Stimulated activated CD4-positive, alpha-beta T cell treated with anti-CD3 and anti-CD28 coated beads, Interleukin-15, amount 100 ng/mL, for 48 hours (primary cell): ENCODE measurements at regions not wholly inside any gene's neighbourhood (a gene's known extent, or its start where the extent isn't known, plus 50 kb on each side); places are given as distances from the start of the nearest gene placed in this dataset.
"Not testable (repeated sequence)": the region's sequence is repeated elsewhere in the genome, so short reads cannot be mapped to it uniquely, and the experiment has no call there.

Experiments
- DNase-seq, 2 donors: peaks; one replicate each; pipeline ENCODE4 v3.0.0-alpha.2; 2020; ENCODE audit warnings: low read depth in 2 of 2

DNA sequence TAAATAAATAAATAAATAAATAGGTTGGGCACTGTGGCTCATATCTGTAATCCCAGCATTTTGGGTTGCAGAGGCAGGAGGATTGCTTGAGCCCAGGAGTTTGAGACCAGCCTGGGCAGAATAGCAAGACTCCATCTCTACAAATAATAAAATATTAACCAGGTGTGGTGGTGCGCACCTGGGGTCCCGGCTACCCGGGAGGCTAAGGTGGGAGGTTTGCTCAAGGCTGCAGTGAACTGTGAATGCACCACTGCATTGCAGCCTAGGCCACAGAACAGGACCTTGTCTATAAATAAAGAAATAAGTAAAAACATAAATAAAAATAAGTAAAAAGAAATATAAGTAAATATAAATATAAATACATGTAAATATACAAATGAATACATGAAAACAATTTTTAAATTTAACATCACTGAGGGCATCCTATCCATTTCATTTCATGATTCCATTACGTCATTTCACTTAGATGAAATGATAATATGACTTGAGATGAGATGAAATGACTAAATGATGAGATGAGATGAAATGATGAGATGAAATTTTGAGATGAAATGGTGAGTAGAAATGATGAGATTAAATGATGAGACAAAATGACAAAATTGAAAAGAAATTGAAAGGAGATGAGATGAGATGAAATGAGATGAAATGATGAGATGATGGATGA is 233.4 kb downstream of the GOLGA6L6 start:
- not testable (repeated sequence) for DNase-seq

DNA sequence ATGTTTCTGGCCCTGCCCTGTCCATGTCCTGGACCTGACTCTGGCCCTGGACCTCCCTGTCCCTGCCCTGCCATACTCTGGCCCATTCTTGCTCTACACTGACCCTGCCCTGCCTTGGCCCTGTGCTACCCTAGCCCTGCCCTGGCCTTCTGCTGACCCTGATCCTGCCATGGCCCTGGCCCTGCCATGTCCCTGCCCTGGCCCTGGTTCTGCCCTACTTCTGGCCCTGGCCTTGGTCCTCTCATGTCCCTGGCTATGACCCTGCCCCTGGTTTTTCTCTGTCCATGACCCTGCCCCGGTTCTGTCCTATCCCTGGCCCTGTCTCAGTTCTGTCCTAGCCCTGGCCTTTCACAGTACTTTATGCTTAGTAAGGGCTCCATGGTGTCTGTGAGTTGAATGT is 234.5 kb downstream of the GOLGA6L6 start:
- not testable (repeated sequence) for DNase-seq

DNA sequence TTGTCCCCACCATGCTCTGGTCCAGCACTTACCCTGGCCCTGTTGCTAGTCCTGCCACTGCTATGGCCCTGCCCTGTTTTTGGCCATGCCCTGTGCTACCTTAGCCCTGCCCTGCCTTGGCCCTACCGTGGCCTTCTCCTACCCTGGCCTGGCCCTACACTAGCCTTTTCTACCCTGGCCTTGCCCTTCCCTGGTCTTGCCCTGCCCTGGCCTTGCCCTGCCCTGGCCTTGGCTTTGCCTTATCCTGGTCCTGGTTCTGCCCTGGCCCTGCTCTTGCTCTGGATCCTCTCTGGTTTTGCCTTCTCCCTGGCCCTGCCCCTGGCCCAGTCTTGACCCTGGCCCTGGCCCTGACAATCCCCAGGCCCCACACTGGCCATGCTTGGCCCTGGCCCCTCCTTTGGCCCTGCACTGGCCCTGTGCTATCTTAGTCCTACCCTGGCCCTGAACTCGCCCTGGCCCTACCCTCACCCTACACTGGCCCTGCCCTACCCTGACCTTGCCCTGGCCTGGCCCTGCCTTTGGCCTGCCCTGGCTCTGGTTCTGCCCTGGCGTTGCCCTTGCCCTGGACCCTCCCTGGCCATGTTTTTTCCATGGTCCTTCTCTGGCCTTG is 235.0 kb downstream of the GOLGA6L6 start:
- DNase-seq, result not testable (repeated sequence)

DNA sequence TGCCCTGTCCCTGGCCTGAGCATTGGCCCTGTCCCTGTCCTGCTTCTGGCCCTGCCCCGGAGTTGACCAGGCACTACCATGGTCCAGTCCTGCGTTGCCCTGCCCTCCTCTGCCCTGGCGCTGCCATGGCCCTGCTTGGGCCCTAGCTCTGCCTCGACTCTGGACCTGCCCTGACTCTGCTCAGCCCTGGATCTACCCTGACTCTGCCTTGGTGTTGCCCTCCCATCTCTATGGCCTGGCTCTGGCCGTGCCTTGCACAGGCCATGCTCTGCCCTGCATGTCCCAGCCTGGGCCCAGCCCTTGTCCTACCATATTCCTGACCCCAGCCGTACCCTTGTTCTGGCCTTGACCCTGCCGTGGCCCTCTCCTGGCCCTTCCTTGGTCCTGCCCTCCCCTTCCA is 235.7 kb downstream of the GOLGA6L6 start:
- not testable (repeated sequence) for DNase-seq

- not testable (repeated sequence) for DNase-seq
Observed at GRCh38 chr15:20305015-20305465, 236.6 kb downstream of the GOLGA6L6 start.

DNA sequence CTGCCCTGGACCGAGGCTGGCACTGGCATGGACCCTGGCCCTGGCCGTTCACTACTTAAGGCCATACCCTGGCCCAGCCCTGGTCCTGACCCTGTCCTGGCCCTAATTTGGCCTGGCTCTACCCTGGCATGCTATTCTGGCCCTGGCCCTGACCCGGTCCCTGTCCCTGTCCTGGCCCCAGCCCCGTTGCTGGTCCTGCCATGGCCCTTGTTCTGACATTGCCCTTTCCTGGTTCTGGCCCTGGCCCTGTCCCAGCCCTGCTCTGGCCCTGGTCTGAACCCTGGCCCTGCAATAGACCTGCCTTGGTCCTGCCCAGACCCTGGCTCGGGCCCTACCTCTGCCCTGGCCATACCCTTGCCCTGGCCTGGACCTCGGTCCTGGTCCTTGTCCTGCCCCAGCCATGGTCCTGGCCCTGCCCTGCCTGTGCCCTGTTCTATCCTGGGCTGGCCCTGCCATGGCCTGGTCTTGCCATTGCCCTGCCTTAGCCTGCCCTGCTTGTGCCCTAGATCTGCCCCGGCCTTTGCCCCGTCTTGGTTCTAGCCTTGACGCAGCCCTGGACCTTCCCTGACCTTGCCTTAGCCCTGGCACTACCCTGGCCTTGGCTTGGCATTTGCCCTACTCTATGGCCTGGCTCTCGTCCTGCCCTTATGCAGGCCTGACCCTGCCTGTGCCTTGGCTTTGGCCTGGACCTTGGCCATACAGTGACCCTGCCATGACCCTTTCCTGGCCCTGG is 237.2 kb downstream of the GOLGA6L6 start:
- DNase-seq, result not testable (repeated sequence)

- DNase-seq, result not testable (repeated sequence)
Observed at GRCh38 chr15:20303248-20304171, 238.1 kb downstream of the GOLGA6L6 start.

- DNase-seq, result not testable (repeated sequence)
Observed at GRCh38 chr15:20302141-20303069, 239.2 kb downstream of the GOLGA6L6 start.

DNA sequence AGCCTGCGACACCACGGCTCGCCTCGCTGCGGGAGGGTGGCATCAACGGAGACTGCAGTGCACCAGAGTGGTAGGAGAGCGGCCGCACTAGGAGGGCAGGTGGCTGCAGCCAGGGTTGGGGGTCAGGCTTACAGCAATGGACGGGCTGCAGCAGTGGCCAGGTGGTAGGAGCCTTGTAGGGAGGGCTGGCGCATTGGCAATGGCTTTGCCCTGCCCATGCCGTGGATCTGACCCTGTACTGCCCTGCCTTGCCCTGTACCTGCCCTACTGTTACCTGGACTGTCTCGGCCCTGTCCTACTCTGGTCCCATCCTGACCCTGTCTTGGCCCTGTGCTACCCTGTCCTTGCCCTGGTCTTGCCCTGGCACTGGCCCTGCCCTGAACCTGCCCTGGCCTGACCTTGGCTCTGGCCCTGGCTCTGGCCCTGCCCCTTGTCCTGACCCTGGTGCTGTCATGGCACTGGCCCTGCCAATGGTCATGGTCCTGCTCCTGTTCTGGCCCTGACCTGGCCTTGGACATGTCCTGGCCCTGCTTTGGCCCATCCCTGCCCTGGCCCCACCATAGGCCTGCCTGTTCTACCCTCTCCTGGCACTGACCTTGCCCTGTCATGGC is 240.0 kb downstream of the GOLGA6L6 start:
- not testable (repeated sequence) for DNase-seq

DNA sequence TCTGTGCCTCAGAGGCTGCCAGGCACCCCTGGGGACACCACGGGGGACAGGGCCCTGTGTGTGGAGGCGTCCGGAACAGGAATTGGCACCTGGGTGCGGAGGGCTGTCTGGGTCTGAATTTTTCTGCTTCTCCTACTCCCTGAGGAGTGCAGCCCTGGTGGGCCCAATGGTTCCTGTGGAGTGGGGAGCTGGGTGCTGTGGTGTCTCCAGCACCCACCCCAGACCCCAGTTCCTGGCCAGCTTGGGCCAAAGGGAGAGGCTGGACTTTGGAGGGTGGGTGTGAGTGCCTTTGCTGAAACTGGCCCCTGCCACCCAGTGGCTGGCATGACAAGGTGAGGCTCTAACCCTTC is 240.6 kb downstream of the GOLGA6L6 start:
- DNase-seq, result not testable (repeated sequence)

- not testable (repeated sequence) for DNase-seq
Observed at GRCh38 chr15:20300351-20301040, 241.1 kb downstream of the GOLGA6L6 start.

GRCh38 chr15:20297603-20298123 is 243.9 kb downstream of the GOLGA6L6 start:
- DNase-seq, result not testable (repeated sequence)

GRCh38 chr15:20296261-20296660 is 245.3 kb downstream of the GOLGA6L6 start:
- DNase-seq, result not testable (repeated sequence)

DNA sequence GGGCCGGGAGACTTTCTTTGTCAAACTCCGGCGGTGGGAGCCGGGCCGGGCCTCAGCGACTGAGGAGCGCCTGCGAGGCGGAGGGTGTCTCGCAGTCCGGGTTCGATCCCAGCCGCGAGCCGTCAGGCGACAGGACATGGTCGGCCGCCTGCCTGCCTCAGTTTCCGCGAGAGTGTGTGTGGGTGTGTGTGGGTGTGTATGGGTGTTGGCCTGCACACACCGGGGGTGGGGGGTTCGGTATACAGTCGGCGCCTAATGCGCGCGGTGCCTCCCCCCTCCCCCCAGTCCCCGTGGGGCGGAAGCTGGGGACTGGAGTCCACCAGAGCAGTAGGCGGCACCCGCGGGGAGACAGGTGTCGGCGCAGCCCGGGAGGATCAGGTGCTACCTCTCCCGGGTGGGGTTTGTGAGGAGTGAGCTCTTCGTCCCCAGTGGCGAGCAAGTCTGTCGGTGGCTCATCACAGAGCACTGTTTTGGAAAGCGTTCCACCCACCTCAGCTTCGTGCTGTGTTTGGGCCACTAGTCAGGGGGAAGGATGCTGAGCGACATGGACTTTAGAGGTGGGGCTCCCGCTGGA is 246.3 kb downstream of the GOLGA6L6 start:
- DNase-seq, result no peak

DNA sequence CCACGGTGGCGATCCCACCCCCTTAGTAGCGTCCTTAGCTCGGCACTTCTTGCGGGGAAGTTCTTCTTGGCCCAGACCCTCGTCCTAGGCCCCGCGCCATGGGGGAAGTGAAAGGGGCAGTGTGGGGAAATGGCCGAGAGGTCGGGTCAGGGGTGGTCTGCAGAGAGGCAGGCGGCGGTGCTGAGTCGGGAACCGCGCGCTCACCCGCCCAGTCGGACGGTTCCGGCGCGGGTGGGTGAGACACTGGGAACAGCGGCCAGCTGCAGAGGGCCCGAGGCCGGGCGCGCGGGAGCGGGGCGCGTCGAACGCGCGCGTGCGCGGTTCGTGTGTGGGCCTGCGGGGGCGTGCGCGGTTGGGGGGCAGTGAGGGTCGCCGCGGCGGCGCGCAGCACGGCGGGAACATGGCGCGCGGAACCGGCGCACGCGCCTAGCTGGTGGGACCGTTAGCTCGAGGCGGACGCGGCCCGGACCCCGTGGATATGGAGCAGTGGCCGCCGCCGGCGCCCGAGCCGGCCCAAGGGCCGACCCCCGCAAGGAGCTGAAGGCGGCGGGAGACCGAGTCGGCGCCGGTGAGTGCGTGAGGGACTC is 246.9 kb downstream of the GOLGA6L6 start:
- no peak for DNase-seq

DNA sequence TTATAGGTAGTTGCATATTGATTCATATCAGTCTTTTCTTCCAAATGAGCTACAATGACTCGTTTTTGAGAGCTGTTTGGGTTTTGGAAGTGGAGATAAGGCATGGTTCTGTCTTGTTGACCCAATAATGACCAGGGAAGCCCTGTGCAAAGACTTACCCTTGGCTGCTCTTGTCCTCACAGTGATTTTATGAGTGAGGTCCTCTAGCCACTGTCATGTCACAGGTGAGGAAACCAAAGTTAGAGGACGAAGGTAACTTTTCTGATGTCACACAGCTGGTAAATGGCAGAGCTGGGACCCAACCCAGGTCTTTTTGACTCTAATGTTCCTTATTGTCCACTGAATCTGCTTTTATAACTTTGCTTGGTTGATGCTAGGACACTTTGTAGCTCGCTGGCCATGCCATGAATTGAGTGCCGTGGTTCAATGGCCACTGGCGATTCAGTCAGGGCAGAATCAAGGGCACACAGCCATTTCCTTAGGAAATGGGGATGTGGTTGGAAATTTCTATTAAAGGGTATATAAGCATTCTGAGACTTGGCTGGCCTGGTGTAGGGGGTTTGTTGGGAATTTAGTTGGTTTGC is 249.1 kb downstream of the GOLGA6L6 start:
- DNase-seq, result not testable (repeated sequence)

- DNase-seq, result not testable (repeated sequence)
Observed at GRCh38 chr15:20291616-20292015, 250.0 kb downstream of the GOLGA6L6 start.

- DNase-seq, result not testable (repeated sequence)
Observed at GRCh38 chr15:20290606-20291005, 251.0 kb downstream of the GOLGA6L6 start.
